Calu3 (cell line): ENCODE measurements at regions not wholly inside any gene's neighbourhood (a gene's known extent, or its start where the extent isn't known, plus 50 kb on each side); places are given as distances from the start of the nearest gene placed in this dataset.

Source experiments
- BruUV-seq: library from RNA; stranded (reverse); fragments of 400-500 nt; replicated peaks from 2 replicates; lab custom pipeline; 2021; lab: Mats Ljungman, UMichigan
- CTCF ChIA-PET: fragments of 300-600 bp; sonication (Branson Sonifier 250); formaldehyde crosslinking; loops from one replicate; lab custom pipeline; 2022; ENCODE audit warnings: antibody characterized with exemption; lab: Charles Lee
- DNase-seq: peaks from one replicate; pipeline ENCODE4 v3.0.0; 2022
- H3K27ac Mint-ChIP-seq: one replicate; pipeline ENCODE4 v1.8.0; 2022; ENCODE audit warnings: mixed read lengths; ENCODE audit not compliant: unreplicated experiment
- H3K27me3 Mint-ChIP-seq: one replicate; pipeline ENCODE4 v1.8.0; 2022; ENCODE audit warnings: mixed read lengths; ENCODE audit not compliant: unreplicated experiment
- H3K36me3 Mint-ChIP-seq: one replicate; pipeline ENCODE4 v1.8.0; 2022; ENCODE audit warnings: mild to moderate bottlenecking, moderate library complexity, mixed read lengths; ENCODE audit not compliant: insufficient read depth, unreplicated experiment
- H3K4me1 Mint-ChIP-seq: one replicate; pipeline ENCODE4 v1.8.0; 2022; ENCODE audit warnings: mild to moderate bottlenecking, low read depth, mixed read lengths; ENCODE audit not compliant: unreplicated experiment
- H3K4me3 Mint-ChIP-seq: one replicate; pipeline ENCODE4 v1.8.0; 2022; ENCODE audit warnings: mild to moderate bottlenecking, low read depth, moderate library complexity, mixed read lengths; ENCODE audit not compliant: unreplicated experiment
- H3K9me3 Mint-ChIP-seq: one replicate; pipeline ENCODE4 v1.8.0; 2022; ENCODE audit warnings: low read depth, mixed read lengths; ENCODE audit not compliant: unreplicated experiment
- CTCF ChIP-seq: fragments of 200-600 bp; IDR thresholded peaks from one replicate; pipeline ENCODE4 v1.8.0; 2022; ENCODE audit warnings: antibody characterized with exemption; ENCODE audit not compliant: unreplicated experiment
- intact Hi-C: fragments of 100-400 bp; cut with micrococcal nuclease; formaldehyde crosslinking; loops from one replicate; pipeline ENCODE4 v1.10.0; 2022; ENCODE audit not compliant: unreplicated experiment

DNA sequence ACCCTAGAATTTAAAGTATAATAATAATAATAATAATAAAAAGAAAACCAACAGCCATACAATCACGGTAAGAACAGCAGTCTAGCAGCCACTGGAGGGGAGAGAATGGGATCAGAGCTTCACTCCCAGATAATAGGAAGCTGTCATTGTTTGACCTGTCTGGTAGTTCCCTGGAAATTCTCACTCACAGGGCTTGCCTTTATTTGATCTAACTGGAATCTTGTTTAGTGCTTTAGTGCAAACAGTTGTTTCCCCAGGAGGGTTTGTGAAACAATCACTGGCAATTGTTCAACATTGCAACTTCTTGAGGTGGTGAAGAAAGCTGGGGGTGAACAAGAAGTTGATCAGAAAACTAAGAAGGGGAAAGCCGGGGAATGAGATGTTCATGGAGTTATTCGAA, 68.7 kb upstream of the PTCSC3 start:
- intact Hi-C loops, result no loop called here
- Mint-ChIP-seq H3K4me1 (no peaks in the 10 kb centered on the region), H3K4me3 (no peak overlapping the region), H3K36me3 (no peaks in the 10 kb centered on the region), H3K9me3 (peaks cover 2% of the 10 kb centered on the region), H3K27me3 (peaks cover 18% of the 10 kb centered on the region), H3K27ac (no peak overlapping the region)
- TF ChIP-seq CTCF, result no peak
- BruUV-seq, result no TSS peak
- DNase-seq, result no peak
- CTCF ChIA-PET, result no interaction called here

GRCh38 chr14:36243183-36243582, 66.7 kb upstream of the PTCSC3 start:
- Mint-ChIP-seq H3K4me1 (peaks cover 8% of the 10 kb centered on the region), H3K27me3 (peaks cover 18% of the 10 kb centered on the region), H3K4me3 (no peak overlapping the region), H3K27ac (no peak overlapping the region), H3K9me3 (peaks cover 2% of the 10 kb centered on the region), H3K36me3 (no peaks in the 10 kb centered on the region)
- no peak for DNase-seq
- TF ChIP-seq CTCF, result no peak
- intact Hi-C loops, result no loop called here
- no TSS peak for BruUV-seq
- CTCF ChIA-PET, result interaction anchor here (0.6 kb wide), 1 partner anchor 165 kb away, joined by 3 read pairs; no protein-coding TSS in a partner anchor

GRCh38 chr14:36241183-36241582, 64.7 kb upstream of the PTCSC3 start:
- intact Hi-C loops, result loop anchor here (1.0 kb wide), 1 partner anchor 133 kb away; no protein-coding TSS in a partner anchor
- no peak for TF ChIP-seq CTCF
- H3K4me1 Mint-ChIP-seq, result peaks cover 8% of the 10 kb centered on the region
- H3K9me3 Mint-ChIP-seq, result no peaks in the 10 kb centered on the region
- no peak overlapping the region for H3K4me3 Mint-ChIP-seq
- H3K36me3 Mint-ChIP-seq, result no peaks in the 10 kb centered on the region
- H3K27ac Mint-ChIP-seq, result no peak overlapping the region
- no TSS peak for BruUV-seq
- peaks cover 6% of the 10 kb centered on the region for H3K27me3 Mint-ChIP-seq
- DNase-seq, result no peak
- CTCF ChIA-PET, result interaction anchor here (1.0 to 1.5 kb wide), 2 partner anchors 13 to 133 kb away, joined by 4 to 5 read pairs; no protein-coding TSS in a partner anchor

DNA sequence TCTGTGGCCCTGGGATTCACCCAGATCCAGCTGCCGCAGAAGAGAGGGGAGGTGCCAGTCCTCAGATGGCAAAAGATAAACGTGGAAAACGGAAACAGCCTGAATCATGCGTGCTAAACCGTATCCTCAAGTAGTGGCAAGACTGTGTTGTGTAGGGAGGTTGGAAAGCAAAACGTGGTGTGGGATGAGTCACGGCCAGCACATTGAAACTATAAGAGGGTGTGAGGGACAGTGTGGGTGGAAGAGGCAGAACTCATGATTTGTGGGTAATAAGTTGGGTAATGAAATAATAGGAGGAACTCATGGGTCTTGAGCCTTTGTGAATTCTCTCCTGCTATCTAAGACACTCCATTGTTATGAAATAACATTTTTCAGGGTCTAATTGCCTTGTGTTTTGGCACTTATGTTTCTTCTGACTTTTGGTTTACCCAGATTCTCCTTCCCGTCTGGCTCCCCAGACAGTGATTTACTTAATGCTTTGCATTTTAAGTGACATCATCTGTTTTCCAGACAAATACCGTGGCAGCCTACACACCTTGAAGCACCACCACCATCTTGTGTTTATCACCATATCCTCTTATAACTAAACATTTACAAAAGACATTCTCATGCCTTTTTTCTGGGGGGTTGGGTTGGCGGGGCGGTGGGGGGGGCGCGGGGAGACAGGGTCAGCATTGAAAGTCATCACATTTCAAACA, 62.3 kb upstream of the PTCSC3 start:
- Mint-ChIP-seq H3K4me3 (no peak overlapping the region), H3K9me3 (no peaks in the 10 kb centered on the region), H3K36me3 (no peaks in the 10 kb centered on the region), H3K4me1 (peaks cover 8% of the 10 kb centered on the region), H3K27ac (no peak overlapping the region), H3K27me3 (no peaks in the 10 kb centered on the region)
- no peak for TF ChIP-seq CTCF
- intact Hi-C loops, result no loop called here
- DNase-seq, result no peak
- no TSS peak for BruUV-seq
- CTCF ChIA-PET, result no interaction called here
